ENCODE measurements at regions not wholly inside any gene's neighbourhood (a gene's known extent, or its start where the extent isn't known, plus 50 kb on each side); places are given as distances from the start of the nearest gene placed in this dataset.

GRCh38 chr7:122219253-122219865 lies 75.3 kb upstream of the AASS start:
- H3K4me1 ChIP-seq (ENCODE audit: insufficient read depth, low read length), result no peaks in the 10 kb centered on the region
- FAIRE-seq (no peak), DNase-seq (ENCODE audit: low read depth) (no peak)
- TF ChIP-seq CTCF (IDR thresholded peaks at IDR 0.05; ENCODE audit: insufficient read depth, low read depth, low read length) (peak; percentile 71), EZH2 (IDR thresholded peaks at IDR 0.05; ENCODE audit: insufficient read depth, low read length) (no peak)
- H3K4me3 Mint-ChIP-seq (ENCODE audit: unreplicated experiment), result no peak overlapping the region
- H3K79me2 ChIP-seq (ENCODE audit: insufficient read depth, low read length), result no peaks in the 10 kb centered on the region
- H3K9ac ChIP-seq (ENCODE audit: low read length), result no peak overlapping the region
- no peak overlapping the region for H3K4me3 ChIP-seq (ENCODE audit: insufficient read depth, low read depth, low read length)
- no peak overlapping the region for H3K4me2 ChIP-seq (ENCODE audit: low read length)
- H3K4me1 Mint-ChIP-seq (ENCODE audit: low read depth, unreplicated experiment), result no peaks in the 10 kb centered on the region
- no peaks in the 10 kb centered on the region for H3K36me3 Mint-ChIP-seq (ENCODE audit: low read depth, unreplicated experiment)
- no peak overlapping the region for H3K27ac Mint-ChIP-seq (ENCODE audit: unreplicated experiment)
- H3K36me3 ChIP-seq (ENCODE audit: insufficient read depth, low read length), result no peaks in the 10 kb centered on the region
- H3K9me3 ChIP-seq (ENCODE audit: insufficient read depth, low read depth, low read length), result no peaks in the 10 kb centered on the region
- no peaks in the 10 kb centered on the region for H4K20me1 ChIP-seq (ENCODE audit: insufficient read depth, low read length)
- peaks cover 2% of the 10 kb centered on the region for H3K27me3 ChIP-seq (ENCODE audit: insufficient read depth, low read length)
- H3K27ac ChIP-seq (ENCODE audit: low read depth, low read length), result no peak overlapping the region
- no peak overlapping the region for H2AFZ ChIP-seq (ENCODE audit: low read depth, low read length)
- no peaks in the 10 kb centered on the region for H3K27me3 Mint-ChIP-seq (ENCODE audit: low read depth, unreplicated experiment)
- H3K9me3 Mint-ChIP-seq (ENCODE audit: unreplicated experiment), result no peaks in the 10 kb centered on the region

GRCh38 chr7:122217125-122217524 lies 73.1 kb upstream of the AASS start:
- Histone ChIP-seq H3K36me3 (ENCODE audit: insufficient read depth, low read length) (no peaks in the 10 kb centered on the region), H3K9me3 (ENCODE audit: insufficient read depth, low read depth, low read length) (no peaks in the 10 kb centered on the region), H3K9ac (ENCODE audit: low read length) (no peak overlapping the region), H4K20me1 (ENCODE audit: insufficient read depth, low read length) (no peaks in the 10 kb centered on the region), H3K27ac (ENCODE audit: low read depth, low read length) (no peak overlapping the region), H3K79me2 (ENCODE audit: insufficient read depth, low read length) (no peaks in the 10 kb centered on the region), H3K4me1 (ENCODE audit: insufficient read depth, low read length) (no peaks in the 10 kb centered on the region), H3K4me2 (ENCODE audit: low read length) (no peak overlapping the region), H3K27me3 (ENCODE audit: insufficient read depth, low read length) (no peaks in the 10 kb centered on the region), H3K4me3 (ENCODE audit: insufficient read depth, low read depth, low read length) (no peak overlapping the region), H2AFZ (ENCODE audit: low read depth, low read length) (no peak overlapping the region)
- Mint-ChIP-seq H3K36me3 (ENCODE audit: low read depth, unreplicated experiment) (no peaks in the 10 kb centered on the region), H3K27me3 (ENCODE audit: low read depth, unreplicated experiment) (no peaks in the 10 kb centered on the region), H3K9me3 (ENCODE audit: unreplicated experiment) (no peaks in the 10 kb centered on the region), H3K27ac (ENCODE audit: unreplicated experiment) (no peak overlapping the region), H3K4me1 (ENCODE audit: low read depth, unreplicated experiment) (peaks cover 2% of the 10 kb centered on the region), H3K4me3 (ENCODE audit: unreplicated experiment) (no peak overlapping the region)
- no peak for DNase-seq (ENCODE audit: low read depth)
- no peak for FAIRE-seq
- TF ChIP-seq CTCF (IDR thresholded peaks at IDR 0.05; ENCODE audit: insufficient read depth, low read depth, low read length) (no peak), EZH2 (IDR thresholded peaks at IDR 0.05; ENCODE audit: insufficient read depth, low read length) (no peak)

GRCh38 chr7:122212754-122213153 lies 68.7 kb upstream of the AASS start:
- H3K27ac Mint-ChIP-seq (ENCODE audit: unreplicated experiment), result no peak overlapping the region
- no peak for DNase-seq (ENCODE audit: low read depth)
- H3K27me3 Mint-ChIP-seq (ENCODE audit: low read depth, unreplicated experiment), result peaks cover 2% of the 10 kb centered on the region
- FAIRE-seq, result no peak
- H3K36me3 Mint-ChIP-seq (ENCODE audit: low read depth, unreplicated experiment), result no peaks in the 10 kb centered on the region
- no peak overlapping the region for H3K4me3 Mint-ChIP-seq (ENCODE audit: unreplicated experiment)
- Histone ChIP-seq H3K27me3 (ENCODE audit: insufficient read depth, low read length) (no peaks in the 10 kb centered on the region), H4K20me1 (ENCODE audit: insufficient read depth, low read length) (no peaks in the 10 kb centered on the region), H2AFZ (ENCODE audit: low read depth, low read length) (no peak overlapping the region), H3K36me3 (ENCODE audit: insufficient read depth, low read length) (no peaks in the 10 kb centered on the region), H3K79me2 (ENCODE audit: insufficient read depth, low read length) (no peaks in the 10 kb centered on the region), H3K4me3 (ENCODE audit: insufficient read depth, low read depth, low read length) (no peak overlapping the region), H3K4me2 (ENCODE audit: low read length) (no peak overlapping the region), H3K9me3 (ENCODE audit: insufficient read depth, low read depth, low read length) (no peaks in the 10 kb centered on the region), H3K27ac (ENCODE audit: low read depth, low read length) (no peak overlapping the region), H3K9ac (ENCODE audit: low read length) (no peak overlapping the region), H3K4me1 (ENCODE audit: insufficient read depth, low read length) (no peaks in the 10 kb centered on the region)
- H3K9me3 Mint-ChIP-seq (ENCODE audit: unreplicated experiment), result peaks cover 3% of the 10 kb centered on the region
- H3K4me1 Mint-ChIP-seq (ENCODE audit: low read depth, unreplicated experiment), result peaks cover 2% of the 10 kb centered on the region
- no peak for TF ChIP-seq CTCF (IDR thresholded peaks at IDR 0.05; ENCODE audit: insufficient read depth, low read depth, low read length)
- TF ChIP-seq EZH2 (IDR thresholded peaks at IDR 0.05; ENCODE audit: insufficient read depth, low read length), result no peak

Data from astrocyte (in vitro differentiated cells and primary cell).